Breast epithelium (tissue), 4 donors: ENCODE measurements at regions not wholly inside any gene's neighbourhood (a gene's known extent, or its start where the extent isn't known, plus 50 kb on each side); places are given as distances from the start of the nearest gene placed in this dataset.

ENCODE experiments used
- DNase-seq, 2 donors: peaks; one replicate each; pipeline ENCODE4 v3.0.0-alpha.2; 2019; ENCODE audit warnings: low spot score in 2 of 2
- H3K27ac ChIP-seq, 2 donors: fragments of 200-600 bp; sonication (generic) in 1 of 2; one replicate each; pipeline ENCODE4 v1.5.1; 2016 to 2019; ENCODE audit warnings: mild to moderate bottlenecking in 1 of 2
- H3K27me3 ChIP-seq, 2 donors: fragments of 200-600 bp; sonication (generic) in 1 of 2; one replicate each; pipeline versions ENCODE4 v1.5.1 to v1.6.0; 2017 to 2019; ENCODE audit warnings: control low read depth in 1 of 2, mild to moderate bottlenecking in 1 of 2
- H3K36me3 ChIP-seq: fragments of 200-600 bp; one replicate; pipeline ENCODE4 v1.5.1; 2019
- H3K4me1 ChIP-seq, 2 donors: fragments of 200-600 bp; sonication (generic); one replicate each; pipeline ENCODE4 v1.5.1; 2016 to 2019; ENCODE audit warnings: control low read depth in 1 of 2
- H3K4me3 ChIP-seq, 3 donors: fragments of 200-600 bp; sonication (generic); 1 replicate in 2 of 3; 2 replicates in 1 of 3; pipeline ENCODE4 v1.5.1; 2016 to 2019; ENCODE audit warnings: mild to moderate bottlenecking in 3 of 3, moderate library complexity in 2 of 3
- H3K9me3 ChIP-seq, 2 donors: fragments of 200-600 bp; sonication (generic) in 1 of 2; one replicate each; pipeline ENCODE4 v1.5.1; 2016 to 2019; ENCODE audit warnings: control low read depth in 1 of 2
- POLR2A ChIP-seq: fragments of 450-650 bp; IDR thresholded peaks from one replicate; pipeline ENCODE4 v1.6.1; 2016; ENCODE audit warnings: antibody characterized with exemption, mild to moderate bottlenecking, moderate library complexity
- POLR2AphosphoS5 ChIP-seq, 3 donors: sonication (generic); formaldehyde crosslinking; IDR thresholded peaks; one replicate each; pipeline ENCODE4 v1.6.1; 2017; ENCODE audit warnings: antibody characterized with exemption in 3 of 3
- intact Hi-C: fragments of 100-400 bp; cut with DNase I; formaldehyde crosslinking; loops from one replicate; pipeline ENCODE4 v1.15.1; 2023; ENCODE audit warnings: low total_unique reads
- TF ChIP-seq, protein P1 (sequence below), 3 donors: fragments of 450-650 bp; IDR thresholded peaks; one replicate each; pipeline ENCODE4 v1.5.1; 2016 to 2017; ENCODE audit warnings: antibody characterized with exemption in 3 of 3, mild to moderate bottlenecking in 3 of 3, moderate library complexity in 3 of 3

DNA sequence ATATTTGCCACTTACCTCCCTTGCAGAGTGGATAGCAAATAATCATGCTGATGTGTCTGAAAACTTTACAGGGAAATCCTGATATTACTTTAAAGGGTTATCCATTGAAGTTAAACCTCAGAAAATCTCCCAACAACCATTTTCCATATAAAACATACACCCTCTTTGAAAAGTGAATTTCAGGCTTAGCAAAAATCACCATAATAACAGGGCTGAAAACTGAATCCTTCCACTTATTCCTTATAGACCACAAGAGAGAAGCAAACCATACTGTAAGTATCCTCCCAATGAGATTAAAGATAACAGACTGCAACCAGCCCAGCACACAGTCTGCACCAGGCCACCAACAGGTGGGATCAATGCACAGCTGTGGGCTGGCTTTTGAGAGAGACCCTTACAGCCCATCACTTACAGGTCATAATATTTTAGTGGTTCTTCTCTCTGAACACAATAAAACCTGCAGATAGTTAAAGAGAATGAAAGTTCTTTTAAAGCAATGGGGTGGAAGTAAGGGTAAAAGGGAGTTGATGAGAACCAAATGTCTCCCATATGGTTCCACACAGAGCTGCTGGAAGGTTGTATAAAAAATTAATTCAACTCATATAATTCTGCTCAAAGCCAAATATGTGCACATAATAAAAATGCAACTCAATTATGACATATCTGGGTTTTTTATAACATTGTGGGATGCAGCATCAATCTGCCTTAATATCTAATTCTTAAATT, 376.2 kb upstream of the GRAMD2B start:
- H3K4me3 ChIP-seq = no peak overlapping the region
- TF ChIP-seq, protein P1, sequence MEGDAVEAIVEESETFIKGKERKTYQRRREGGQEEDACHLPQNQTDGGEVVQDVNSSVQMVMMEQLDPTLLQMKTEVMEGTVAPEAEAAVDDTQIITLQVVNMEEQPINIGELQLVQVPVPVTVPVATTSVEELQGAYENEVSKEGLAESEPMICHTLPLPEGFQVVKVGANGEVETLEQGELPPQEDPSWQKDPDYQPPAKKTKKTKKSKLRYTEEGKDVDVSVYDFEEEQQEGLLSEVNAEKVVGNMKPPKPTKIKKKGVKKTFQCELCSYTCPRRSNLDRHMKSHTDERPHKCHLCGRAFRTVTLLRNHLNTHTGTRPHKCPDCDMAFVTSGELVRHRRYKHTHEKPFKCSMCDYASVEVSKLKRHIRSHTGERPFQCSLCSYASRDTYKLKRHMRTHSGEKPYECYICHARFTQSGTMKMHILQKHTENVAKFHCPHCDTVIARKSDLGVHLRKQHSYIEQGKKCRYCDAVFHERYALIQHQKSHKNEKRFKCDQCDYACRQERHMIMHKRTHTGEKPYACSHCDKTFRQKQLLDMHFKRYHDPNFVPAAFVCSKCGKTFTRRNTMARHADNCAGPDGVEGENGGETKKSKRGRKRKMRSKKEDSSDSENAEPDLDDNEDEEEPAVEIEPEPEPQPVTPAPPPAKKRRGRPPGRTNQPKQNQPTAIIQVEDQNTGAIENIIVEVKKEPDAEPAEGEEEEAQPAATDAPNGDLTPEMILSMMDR (IDR thresholded peaks at IDR 0.05) = no peak
- TF ChIP-seq POLR2A (no peak), POLR2AphosphoS5 (IDR thresholded peaks at IDR 0.05) (no peak)
- intact Hi-C loops = no loop called here

DNA sequence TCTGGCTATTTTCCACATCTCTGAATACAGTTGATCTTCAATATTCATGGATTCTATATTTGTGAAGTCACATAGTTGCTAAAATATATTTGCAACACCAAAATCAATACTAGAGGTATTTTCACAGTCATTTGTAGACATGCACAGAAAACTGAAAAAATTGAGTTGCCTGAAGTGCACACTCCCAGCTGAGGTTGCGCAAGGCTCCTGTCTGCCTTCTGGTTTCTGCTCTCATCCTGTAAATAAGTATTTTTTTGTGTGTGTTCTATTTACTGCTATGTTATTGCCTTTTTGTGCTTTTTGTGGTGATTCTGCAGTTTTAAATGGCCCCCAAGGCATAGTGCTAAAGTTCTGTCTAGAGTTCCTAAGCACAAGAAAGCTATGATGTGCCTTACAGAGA, 371.1 kb upstream of the GRAMD2B start:
- intact Hi-C loops = no loop called here
- Histone ChIP-seq H3K27me3 (no peaks in the 10 kb centered on the region), H3K36me3 (no peaks in the 10 kb centered on the region), H3K27ac (no peak overlapping the region), H3K4me1 (no peaks in the 10 kb centered on the region), H3K9me3 (no peaks in the 10 kb centered on the region), H3K4me3 (no peak overlapping the region)
- TF ChIP-seq, protein P1 (IDR thresholded peaks at IDR 0.05) = no peak
- TF ChIP-seq POLR2A = no peak
- no peak for TF ChIP-seq POLR2AphosphoS5 (IDR thresholded peaks at IDR 0.05)
- no peak for DNase-seq

More for the DNA sequence above, 376.2 kb upstream of the GRAMD2B start:
- no peaks in the 10 kb centered on the region for H3K36me3 ChIP-seq
- H3K4me1 ChIP-seq = no peaks in the 10 kb centered on the region
- no peak overlapping the region for H3K27ac ChIP-seq
- DNase-seq = no peak
- no peaks in the 10 kb centered on the region for H3K9me3 ChIP-seq
- no peaks in the 10 kb centered on the region for H3K27me3 ChIP-seq

DNA sequence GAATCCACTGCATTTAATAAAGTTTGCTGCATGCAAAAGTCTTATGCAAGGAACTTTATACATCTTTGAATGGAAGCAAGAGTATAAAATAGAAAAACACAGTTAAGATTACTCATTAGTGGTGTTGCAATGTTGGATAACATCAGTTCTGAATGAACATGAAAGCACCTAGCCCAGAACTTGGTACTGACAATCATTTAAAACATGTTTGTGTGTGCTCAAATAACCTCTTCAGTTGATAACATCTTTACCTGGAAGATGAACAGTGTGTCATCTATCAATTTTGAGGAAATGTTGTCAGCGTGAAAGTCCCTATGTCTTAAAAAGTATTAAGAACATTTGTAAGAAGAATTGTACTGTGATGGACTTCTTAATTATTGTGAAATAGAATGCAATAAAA, 370.4 kb upstream of the GRAMD2B start:
- intact Hi-C loops = no loop called here
- no peaks in the 10 kb centered on the region for H3K36me3 ChIP-seq
- H3K27ac ChIP-seq = no peak overlapping the region
- no peaks in the 10 kb centered on the region for H3K9me3 ChIP-seq
- no peak overlapping the region for H3K4me3 ChIP-seq
- no peaks in the 10 kb centered on the region for H3K4me1 ChIP-seq
- DNase-seq = no peak
- TF ChIP-seq POLR2AphosphoS5 (IDR thresholded peaks at IDR 0.05) (no peak), POLR2A (no peak)
- TF ChIP-seq, protein P1 (IDR thresholded peaks at IDR 0.05) = no peak
- H3K27me3 ChIP-seq = no peaks in the 10 kb centered on the region

DNA sequence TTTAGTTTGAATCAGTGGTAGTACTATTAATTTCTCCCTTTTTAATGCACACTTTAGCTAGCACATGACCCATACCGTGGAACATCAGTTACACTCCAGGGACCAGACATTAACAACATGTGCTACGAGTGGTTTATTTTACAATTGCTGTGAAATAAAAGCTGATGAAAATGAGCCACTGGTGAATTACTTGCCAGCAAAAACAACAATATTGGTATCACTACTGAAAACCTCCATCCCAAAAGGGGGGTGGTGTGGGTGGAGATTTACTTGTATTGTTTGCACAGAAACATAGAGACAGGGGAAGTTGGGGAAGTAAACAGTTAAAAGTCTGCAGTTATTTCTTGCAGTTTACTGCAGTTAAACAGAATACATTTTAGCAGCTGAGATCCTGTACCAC, 369.6 kb upstream of the GRAMD2B start:
- H3K27me3 ChIP-seq = no peaks in the 10 kb centered on the region
- no peaks in the 10 kb centered on the region for H3K4me1 ChIP-seq
- H3K4me3 ChIP-seq = no peak overlapping the region
- intact Hi-C loops = no loop called here
- TF ChIP-seq POLR2AphosphoS5 (IDR thresholded peaks at IDR 0.05) (no peak), POLR2A (no peak)
- TF ChIP-seq, protein P1 (IDR thresholded peaks at IDR 0.05) = no peak
- no peaks in the 10 kb centered on the region for H3K36me3 ChIP-seq
- H3K27ac ChIP-seq = no peak overlapping the region
- H3K9me3 ChIP-seq = no peaks in the 10 kb centered on the region
- no peak for DNase-seq

DNA sequence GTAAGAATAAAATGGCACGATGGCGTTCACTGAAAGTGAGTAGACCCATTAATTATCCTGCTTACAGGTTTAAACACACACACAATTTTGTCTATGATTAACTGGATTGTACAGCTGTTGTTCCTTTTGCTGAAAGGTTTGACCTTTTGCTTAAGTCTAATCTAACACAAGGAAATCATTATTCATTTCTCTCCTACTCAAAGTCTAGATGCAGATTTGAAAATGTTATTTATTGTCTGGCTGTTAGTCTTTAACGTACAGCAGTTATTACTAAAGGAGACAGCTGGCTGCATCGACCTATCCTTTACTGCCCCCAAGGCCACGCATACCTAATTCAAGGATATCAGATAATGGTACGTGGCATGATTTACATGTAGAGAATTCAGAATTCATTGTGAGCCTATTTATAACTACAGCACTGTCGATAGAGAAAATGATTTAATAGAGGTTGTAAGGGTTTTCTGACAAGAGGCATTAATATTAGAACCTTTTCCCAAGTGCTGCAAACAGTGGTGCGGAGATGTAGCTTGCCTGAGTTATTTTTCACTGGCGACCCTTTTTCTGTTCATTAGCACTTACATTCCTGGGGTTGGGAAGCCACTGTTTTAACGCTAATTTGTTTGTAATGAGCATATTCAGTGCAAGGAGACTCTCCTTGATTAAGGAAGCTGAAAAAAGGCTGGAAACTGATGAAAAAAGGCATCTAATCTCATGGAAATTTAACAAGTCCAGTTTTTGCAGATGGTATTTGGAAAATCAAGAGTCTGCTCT, 368.4 kb upstream of the GRAMD2B start:
- Histone ChIP-seq H3K27me3 (no peaks in the 10 kb centered on the region), H3K27ac (no peak overlapping the region), H3K4me1 (no peaks in the 10 kb centered on the region), H3K4me3 (no peak overlapping the region), H3K36me3 (no peaks in the 10 kb centered on the region), H3K9me3 (no peaks in the 10 kb centered on the region)
- intact Hi-C loops = no loop called here
- TF ChIP-seq, protein P1 (IDR thresholded peaks at IDR 0.05) = no peak
- TF ChIP-seq POLR2AphosphoS5 (IDR thresholded peaks at IDR 0.05) (no peak), POLR2A (no peak)
- DNase-seq = no peak
